K562 (cell line): ENCODE measurements at regions not wholly inside any gene's neighbourhood (a gene's known extent, or its start where the extent isn't known, plus 50 kb on each side); places are given as distances from the start of the nearest gene placed in this dataset.
A peak's percentile ranks its signal among the peaks of the same experiment; 100 is the strongest.

Experiments used
- ATAC-seq: fragments of 200-7000 bp; cut with Tn5 transposase; 3 replicates; pipeline ENCODE4 v1.9.1; 2020; ENCODE audit warnings: moderate library complexity
- BruUV-seq: library from RNA; stranded (reverse); fragments of 400-500 nt; replicated peaks from 2 replicates; lab custom pipeline; 2021; lab: Mats Ljungman, UMichigan
- CTCF ChIA-PET: fragments of 300-600 bp; formaldehyde crosslinking; extraction: SDS; loops from one replicate; lab custom pipeline; 2021; ENCODE audit warnings: low intra/inter-chr PET ratio; lab: Yijun Ruan, JAX
- POLR2A ChIA-PET: fragments of 300-600, 350-650 bp; sonication (Branson Sonifier 250); formaldehyde crosslinking; extraction: SDS; loops from one replicate; lab custom pipeline; 2021; ENCODE audit warnings: antibody characterized with exemption, inconsistent platforms; lab: Yijun Ruan, JAX
- DNase-seq, 4 experiments: peaks; one replicate each; pipeline versions ENCODE4 v3.0.0 to v3.0.0-alpha.2; 2011 to 2018; ENCODE audit warnings: low spot score in 3 of 4, mixed read lengths in 3 of 4; ENCODE audit errors: extremely low read depth in 1 of 4
- FAIRE-seq: peaks from 2 replicates; lab custom pipeline; 2011; peaks lifted over from hg19 to GRCh38; lab: Jason Lieb, UNC
- H2AFZ ChIP-seq: 2 replicates; pipeline ENCODE4 v1.6.0; 2011; ENCODE audit warnings: low read depth, low read length, control low read depth, inconsistent platforms
- H3K27ac ChIP-seq: fragments of 200-600 bp; 3 replicates; pipeline ENCODE4 v1.8.0; 2011; ENCODE audit warnings: low read depth, mild to moderate bottlenecking, control low read depth, inconsistent platforms, low read length, moderate library complexity, mixed read lengths; ENCODE audit errors: extremely low read depth
- H3K27me3 ChIP-seq, 2 experiments: fragments of 300-600 bp in 1 of 2; 2 replicates in 1 of 2; 3 replicates in 1 of 2; pipeline versions ENCODE4 v1.6.0 to v1.8.0; 2011; ENCODE audit warnings: inconsistent platforms in 2 of 2, low read length in 2 of 2, mild to moderate bottlenecking in 1 of 2, mixed read lengths in 1 of 2, moderate library complexity in 1 of 2; ENCODE audit not compliant: control insufficient read depth in 2 of 2, insufficient read depth in 2 of 2
- H3K36me3 ChIP-seq: fragments of 300-600 bp; 3 replicates; pipeline ENCODE4 v1.8.0; 2011; ENCODE audit warnings: mild to moderate bottlenecking, low read length, inconsistent platforms; ENCODE audit not compliant: control insufficient read depth, insufficient read depth
- H3K4me1 ChIP-seq, 2 experiments: fragments of 200-600 bp in 1 of 2; replicated peaks in 1 of 2; 2 replicates in 1 of 2; 3 replicates in 1 of 2; pipeline versions ENCODE4 v1.5.1 to v1.8.0; 2011; ENCODE audit warnings: inconsistent platforms in 2 of 2, low read length in 2 of 2, mild to moderate bottlenecking in 1 of 2, mixed read lengths in 1 of 2, moderate library complexity in 1 of 2; ENCODE audit not compliant: control insufficient read depth in 2 of 2, insufficient read depth in 2 of 2
- H3K4me2 ChIP-seq: 2 replicates; pipeline ENCODE4 v1.6.1; 2011; ENCODE audit warnings: low read length, control low read depth, inconsistent platforms, mixed read lengths; ENCODE audit not compliant: insufficient read depth
- H3K4me3 ChIP-seq: fragments of 200-600 bp; sonication (generic), shearing (Covaris generic); 2 replicates; pipeline ENCODE4 v1.5.1; 2016; ENCODE audit warnings: control low read depth, inconsistent platforms
- H3K79me2 ChIP-seq: fragments of 200-600 bp; 3 replicates; pipeline ENCODE4 v1.8.0; 2011; ENCODE audit warnings: low read length, inconsistent platforms; ENCODE audit not compliant: control insufficient read depth, insufficient read depth
- H3K9ac ChIP-seq, 2 experiments: 2 replicates each; pipeline versions ENCODE4 v1.6.0 to v1.6.1; 2011; ENCODE audit warnings: low read depth in 2 of 2, low read length in 2 of 2, control low read depth in 1 of 2, inconsistent platforms in 1 of 2, mild to moderate bottlenecking in 1 of 2, mixed read lengths in 1 of 2; ENCODE audit not compliant: insufficient read depth in 1 of 2
- H3K9me1 ChIP-seq: one replicate; pipeline ENCODE4 v1.6.0; 2011; ENCODE audit warnings: inconsistent platforms, mild to moderate bottlenecking, low read length, moderate library complexity; ENCODE audit not compliant: control insufficient read depth, insufficient read depth
- H3K9me3 ChIP-seq: replicated peaks from 2 replicates; pipeline ENCODE4 v1.5.1; 2011; ENCODE audit warnings: low read depth, low read length, inconsistent platforms; ENCODE audit not compliant: control insufficient read depth, insufficient read depth
- H4K20me1 ChIP-seq: replicated peaks from 2 replicates; pipeline ENCODE4 v1.6.1; 2011; ENCODE audit warnings: low read length, inconsistent platforms, mixed read lengths; ENCODE audit not compliant: control insufficient read depth, insufficient read depth
- BCOR ChIP-seq: fragments of 450-650 bp; IDR thresholded peaks from 2 replicates; pipeline ENCODE4 v1.6.1; 2016
- CBX1 ChIP-seq: sonication (generic); IDR thresholded peaks from 2 replicates; pipeline ENCODE4 v1.6.1; 2016; ENCODE audit warnings: antibody characterized with exemption, low read depth, mild to moderate bottlenecking
- HDAC2 ChIP-seq: fragments of 450-650 bp; IDR thresholded peaks from 2 replicates; pipeline ENCODE4 v1.6.1; 2016; ENCODE audit warnings: mild to moderate bottlenecking
- HDAC3 ChIP-seq: fragments of 450-650 bp; IDR thresholded peaks from 2 replicates; pipeline ENCODE4 v1.6.1; 2018; ENCODE audit warnings: borderline replicate concordance, mild to moderate bottlenecking, moderate library complexity; ENCODE audit not compliant: partially characterized antibody
- KDM1A ChIP-seq, 2 experiments: fragments of 450-650 bp; IDR thresholded peaks; 2 replicates each; pipeline ENCODE4 v1.6.1; 2016; ENCODE audit warnings: mild to moderate bottlenecking in 2 of 2
- MEF2A ChIP-seq: IDR thresholded peaks from 2 replicates; pipeline ENCODE4 v1.6.1; 2011; ENCODE audit warnings: low read depth, mild to moderate bottlenecking, low read length, moderate library complexity; ENCODE audit not compliant: control insufficient read depth
- PCBP1 ChIP-seq: fragments of 200-400 bp; formaldehyde crosslinking; IDR thresholded peaks from 2 replicates; pipeline ENCODE4 v1.6.1; 2018; ENCODE audit warnings: mild to moderate bottlenecking, low read depth, low read length; ENCODE audit not compliant: poor library complexity, severe bottlenecking
- RBM25 ChIP-seq: fragments of 200-400 bp; formaldehyde crosslinking; IDR thresholded peaks from 2 replicates; pipeline ENCODE4 v1.6.1; 2018; ENCODE audit warnings: low read length, low read depth, moderate library complexity; ENCODE audit not compliant: severe bottlenecking
- RCOR1 ChIP-seq, 2 experiments: IDR thresholded peaks; 2 replicates each; pipeline ENCODE4 v1.6.1; 2012; ENCODE audit warnings: low read depth in 2 of 2, low read length in 2 of 2, borderline replicate concordance in 1 of 2, improper control_type of control experiment in 1 of 2
- SNAPC5 ChIP-seq: fragments of 250-450 bp; sonication (Bioruptor Pico); IDR thresholded peaks from 2 replicates; pipeline ENCODE4 v1.8.0; 2021; ENCODE audit warnings: moderate library complexity, mild to moderate bottlenecking, inconsistent platforms
- ZC3H4 ChIP-seq: sonication (generic); formaldehyde crosslinking; IDR thresholded peaks from 2 replicates; pipeline ENCODE4 v1.9.0; 2021; ENCODE audit warnings: missing genetic modification reagents, borderline replicate concordance
- ZFP36 ChIP-seq: fragments of 150-350 bp; IDR thresholded peaks from 2 replicates; pipeline ENCODE4 v1.6.1; 2018; ENCODE audit warnings: low read length, low read depth; ENCODE audit not compliant: partially characterized antibody
- ZNF551 ChIP-seq: fragments of 250-450 bp; sonication (Bioruptor Pico); IDR thresholded peaks from 2 replicates; pipeline ENCODE4 v1.5.0; 2021; ENCODE audit warnings: mild to moderate bottlenecking, moderate library complexity
- WGBS: fragments of 100-300 bp; shearing (Covaris generic); methylation state at CpG from one replicate; pipeline ENCODE4 v1.1.6; 2016; ENCODE audit warnings: low coverage, mixed read lengths; ENCODE audit not compliant: insufficient coverage; ENCODE audit errors: missing lambda C conversion rate; 5-methylcytosine and 5-hydroxymethylcytosine counted together
- in situ Hi-C: fragments of 300-500 bp; cut with MboI; formaldehyde crosslinking; loops from 4 replicates; pipeline ENCODE4 v1.15.0; 2018; ENCODE audit warnings: inconsistent platforms, mixed read lengths
- intact Hi-C: fragments of 100-400 bp; cut with micrococcal nuclease; formaldehyde crosslinking; loops from 2 replicates; pipeline ENCODE4 v1.14.2; 2022
- TF ChIP-seq, protein P1 (sequence below): fragments of 450-650 bp; IDR thresholded peaks from 2 replicates; pipeline ENCODE4 v1.6.1; 2016; ENCODE audit warnings: borderline replicate concordance

- no peak for DNase-seq
- peak in 1 of 2 experiments; percentile 50; a peak in 2 of 4 replicates for TF ChIP-seq KDM1A (IDR thresholded peaks at IDR 0.05)
- no peak for TF ChIP-seq HDAC3
- TF ChIP-seq RCOR1 (IDR thresholded peaks at IDR 0.05; ENCODE audit: borderline replicate concordance in 1 of 2, low read depth in 2 of 2, low read length in 2 of 2): peak in 1 of 2 experiments; percentile 49; a peak in 1 of 4 replicates
- TF ChIP-seq PCBP1: no peak
- no peak for TF ChIP-seq SNAPC5 (CRISPR knock-in tag)
- TF ChIP-seq ZFP36: peak; percentile 88
- TF ChIP-seq BCOR: peak; percentile 85
- TF ChIP-seq MEF2A: no peak
- no peak for TF ChIP-seq ZC3H4 (CRISPR knock-in tag)
- peak; percentile 50; the same call in 1 of the 2 replicates for TF ChIP-seq HDAC2
- TF ChIP-seq ZNF551 (CRISPR knock-in tag): no peak
- TF ChIP-seq CBX1: peak; percentile 62; the same call in 1 of the 2 replicates
- TF ChIP-seq RBM25: peak; percentile 91
- TF ChIP-seq, protein P1, sequence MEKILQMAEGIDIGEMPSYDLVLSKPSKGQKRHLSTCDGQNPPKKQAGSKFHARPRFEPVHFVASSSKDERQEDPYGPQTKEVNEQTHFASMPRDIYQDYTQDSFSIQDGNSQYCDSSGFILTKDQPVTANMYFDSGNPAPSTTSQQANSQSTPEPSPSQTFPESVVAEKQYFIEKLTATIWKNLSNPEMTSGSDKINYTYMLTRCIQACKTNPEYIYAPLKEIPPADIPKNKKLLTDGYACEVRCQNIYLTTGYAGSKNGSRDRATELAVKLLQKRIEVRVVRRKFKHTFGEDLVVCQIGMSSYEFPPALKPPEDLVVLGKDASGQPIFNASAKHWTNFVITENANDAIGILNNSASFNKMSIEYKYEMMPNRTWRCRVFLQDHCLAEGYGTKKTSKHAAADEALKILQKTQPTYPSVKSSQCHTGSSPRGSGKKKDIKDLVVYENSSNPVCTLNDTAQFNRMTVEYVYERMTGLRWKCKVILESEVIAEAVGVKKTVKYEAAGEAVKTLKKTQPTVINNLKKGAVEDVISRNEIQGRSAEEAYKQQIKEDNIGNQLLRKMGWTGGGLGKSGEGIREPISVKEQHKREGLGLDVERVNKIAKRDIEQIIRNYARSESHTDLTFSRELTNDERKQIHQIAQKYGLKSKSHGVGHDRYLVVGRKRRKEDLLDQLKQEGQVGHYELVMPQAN: no peak
- TF ChIP-seq, all 486 proteins: peak for 7
- Histone ChIP-seq H3K9me3 (no peaks in the 10 kb centered on the region), H3K9ac (no peak overlapping the region), H3K27me3 (peaks cover 0 to 18% of the 10 kb centered on the region in 2 experiments; a peak in 3 of 5 replicates), H3K4me3 (no peak overlapping the region), H3K9me1 (no peaks in the 10 kb centered on the region), H4K20me1 (no peaks in the 10 kb centered on the region), H3K4me1 (no peaks in the 10 kb centered on the region), H2AFZ (no peak overlapping the region), H3K27ac (no peak overlapping the region), H3K36me3 (no peaks in the 10 kb centered on the region), H3K79me2 (no peaks in the 10 kb centered on the region), H3K4me2 (no peak overlapping the region)
- WGBS: 4% methylated on average over 6 of the region's 6 CpGs
- intact Hi-C loops: no loop called here
- BruUV-seq: no TSS peak
- CTCF ChIA-PET: no interaction called here
- in situ Hi-C loops: no loop called here
- FAIRE-seq (no peak), ATAC-seq (no peak)
- POLR2A ChIA-PET: no interaction called here
Measured at GRCh38 chr3:71893122-71893521, 108.2 kb upstream of the PROK2 start.
